SK-N-SH (cell line): ENCODE measurements at regions not wholly inside any gene's neighbourhood (a gene's known extent, or its start where the extent isn't known, plus 50 kb on each side); places are given as distances from the start of the nearest gene placed in this dataset.
"Not testable (repeated sequence)": the region's sequence is repeated elsewhere in the genome, so short reads cannot be mapped to it uniquely, and the experiment has no call there.

ENCODE experiments used
- CTCF ChIA-PET: fragments of 300-600, 350-600 bp; formaldehyde crosslinking; extraction: SDS; loops from one replicate; lab custom pipeline; 2021; lab: Yijun Ruan, JAX
- POLR2A ChIA-PET: fragments of 350-600 bp; sonication (Branson Sonifier 250); formaldehyde crosslinking; extraction: SDS; loops from one replicate; lab custom pipeline; 2020; ENCODE audit warnings: antibody characterized with exemption, inconsistent platforms; lab: Yijun Ruan, JAX
- DNase-seq: peaks from one replicate; pipeline ENCODE4 v3.0.0; 2012
- H2AFZ ChIP-seq: fragments of 200-600 bp; sonication (generic); 2 replicates; pipeline ENCODE4 v1.8.1; 2016; ENCODE audit warnings: antibody characterized with exemption, mild to moderate bottlenecking, low read depth
- H3F3A ChIP-seq: fragments of 200-600 bp; sonication (generic); replicated peaks from 2 replicates; pipeline ENCODE3; 2016; ENCODE audit warnings: antibody characterized with exemption, mild to moderate bottlenecking; ENCODE audit not compliant: insufficient read depth
- H3K27ac ChIP-seq, 2 experiments: fragments of 200-500 bp in 1 of 2; fragments of 200-600 bp in 1 of 2; sonication (Bioruptor generic) in 1 of 2; sonication (generic), shearing (Covaris generic) in 1 of 2; 2 replicates each; pipeline versions ENCODE4 v1.5.1 to v1.6.1; 2014 to 2016; ENCODE audit warnings: low read depth in 2 of 2, inconsistent platforms in 1 of 2, low read length in 1 of 2, mild to moderate bottlenecking in 1 of 2, mixed read lengths in 1 of 2
- H3K27me3 ChIP-seq: fragments of 200-600 bp; sonication (generic), shearing (Covaris generic); 2 replicates; pipeline ENCODE4 v1.6.1; 2016; ENCODE audit warnings: mixed run types; ENCODE audit not compliant: insufficient read depth
- H3K36me3 ChIP-seq, 2 experiments: fragments of 200-500 bp in 1 of 2; fragments of 200-600 bp in 1 of 2; sonication (Bioruptor generic) in 1 of 2; sonication (generic) in 1 of 2; replicated peaks in 1 of 2; 2 replicates each; pipeline versions ENCODE3 to v1.5.1; 2014 to 2016; ENCODE audit warnings: low read length in 1 of 2, mild to moderate bottlenecking in 1 of 2; ENCODE audit not compliant: insufficient read depth in 2 of 2, control insufficient read depth in 1 of 2
- H3K4me1 ChIP-seq, 2 experiments: fragments of 200-500 bp in 1 of 2; fragments of 200-600 bp in 1 of 2; sonication (Bioruptor generic) in 1 of 2; sonication (generic), shearing (Covaris generic) in 1 of 2; 2 replicates each; pipeline versions ENCODE4 v1.5.1 to v1.6.1; 2014 to 2016; ENCODE audit warnings: low read depth in 1 of 2, low read length in 1 of 2, mixed run types in 1 of 2; ENCODE audit not compliant: insufficient read depth in 2 of 2, control insufficient read depth in 1 of 2
- H3K4me2 ChIP-seq: fragments of 200-600 bp; sonication (generic), shearing (Covaris generic); 2 replicates; pipeline ENCODE4 v1.6.1; 2017; ENCODE audit warnings: mixed run types
- H3K4me3 ChIP-seq, 2 experiments: fragments of 200-500 bp in 1 of 2; fragments of 200-600 bp in 1 of 2; sonication (Bioruptor generic) in 1 of 2; sonication (generic), shearing (Covaris generic) in 1 of 2; 2 replicates each; pipeline versions ENCODE4 v1.5.1 to v1.8.1; 2014 to 2016; ENCODE audit warnings: low read depth in 2 of 2, inconsistent platforms in 1 of 2, low read length in 1 of 2, mild to moderate bottlenecking in 1 of 2, mixed read lengths in 1 of 2, moderate library complexity in 1 of 2
- H3K79me2 ChIP-seq: fragments of 200-600 bp; sonication (generic); 2 replicates; pipeline ENCODE4 v1.8.1; 2017; ENCODE audit warnings: mild to moderate bottlenecking; ENCODE audit not compliant: insufficient read depth
- H3K9ac ChIP-seq: fragments of 200-600 bp; sonication (generic); 2 replicates; pipeline ENCODE4 v1.6.1; 2017; ENCODE audit warnings: mixed run types
- H3K9me2 ChIP-seq: fragments of 200-600 bp; sonication (generic); 2 replicates; pipeline ENCODE4 v1.6.1; 2017; ENCODE audit warnings: mixed run types
- H3K9me3 ChIP-seq: fragments of 200-600 bp; sonication (generic); 2 replicates; pipeline ENCODE4 v1.6.1; 2017; ENCODE audit warnings: mixed run types, mild to moderate bottlenecking, moderate library complexity
- H4K20me1 ChIP-seq: fragments of 200-600 bp; sonication (generic); 2 replicates; pipeline ENCODE4 v1.6.1; 2017; ENCODE audit warnings: mild to moderate bottlenecking, mixed run types; ENCODE audit not compliant: insufficient read depth
- EP300 ChIP-seq, 2 experiments: IDR thresholded peaks; 2 replicates each; pipeline versions ENCODE4 v1.4.0 to v1.6.1; 2012; ENCODE audit warnings: borderline replicate concordance in 1 of 2, low read depth in 1 of 2, low read length in 1 of 2
- FOXJ3 ChIP-seq: sonication (generic); formaldehyde crosslinking; IDR thresholded peaks from 2 replicates; pipeline ENCODE4 v1.5.1; 2020; ENCODE audit warnings: mild to moderate bottlenecking, missing genetic modification reagents
- FOXM1 ChIP-seq: IDR thresholded peaks from 2 replicates; pipeline ENCODE4 v1.4.0; 2012; ENCODE audit warnings: low read depth, mild to moderate bottlenecking
- GABPA ChIP-seq: IDR thresholded peaks from 2 replicates; pipeline ENCODE4 v1.4.0; 2012; ENCODE audit warnings: low read depth, mild to moderate bottlenecking
- JUND ChIP-seq: IDR thresholded peaks from 2 replicates; pipeline ENCODE4 v1.4.0; 2012
- MAX ChIP-seq: IDR thresholded peaks from 2 replicates; pipeline ENCODE4 v1.4.0; 2012; ENCODE audit warnings: low read depth
- MXI1 ChIP-seq: IDR thresholded peaks from 2 replicates; pipeline ENCODE4 v1.6.1; 2012; ENCODE audit warnings: mild to moderate bottlenecking, low read depth, low read length, improper control_type of control experiment
- NRF1 ChIP-seq: IDR thresholded peaks from 2 replicates; pipeline ENCODE4 v1.6.1; 2012; ENCODE audit warnings: low read depth, mild to moderate bottlenecking, low read length
- POLR2AphosphoS5 ChIP-seq: IDR thresholded peaks from 2 replicates; pipeline ENCODE4 v1.6.1; 2012; ENCODE audit warnings: low read depth, low read length
- RAD21 ChIP-seq: IDR thresholded peaks from 2 replicates; pipeline ENCODE4 v1.6.1; 2012; ENCODE audit warnings: mild to moderate bottlenecking, low read length
- RXRA ChIP-seq: IDR thresholded peaks from 2 replicates; pipeline ENCODE4 v1.4.0; 2012; ENCODE audit warnings: low read depth, mild to moderate bottlenecking, borderline replicate concordance
- SIN3A ChIP-seq: IDR thresholded peaks from 2 replicates; pipeline ENCODE4 v1.6.1; 2012; ENCODE audit warnings: low read depth, mild to moderate bottlenecking, low read length, moderate library complexity, borderline replicate concordance
- USF1 ChIP-seq: IDR thresholded peaks from 2 replicates; pipeline ENCODE4 v1.4.0; 2012; ENCODE audit warnings: low read depth, borderline replicate concordance
- USF2 ChIP-seq: fragments of 150-350 bp; IDR thresholded peaks from 2 replicates; pipeline ENCODE4 v1.6.1; 2017; ENCODE audit warnings: antibody characterized with exemption, low read length, low read depth, borderline replicate concordance
- WGBS: methylation state at CpG from one replicate; pipeline ENCODE4 v1.1.6; 2017; ENCODE audit warnings: low lambda C conversion rate; 5-methylcytosine and 5-hydroxymethylcytosine counted together

- TF ChIP-seq MAX = no peak
- TF ChIP-seq SIN3A = no peak
- no peak for TF ChIP-seq FOXM1
These were observed 311.4 kb downstream of the PDCD6IP start (continued) for GRCh38 chr3:34109846-34110245.

- H3K4me2 ChIP-seq = no peak overlapping the region
- POLR2A ChIA-PET = no interaction called here
- H3K27ac ChIP-seq = no peak overlapping the region
- no peak overlapping the region for H3K4me3 ChIP-seq
- no peak overlapping the region for H2AFZ ChIP-seq
- no peaks in the 10 kb centered on the region for H4K20me1 ChIP-seq
- WGBS = 41% methylated on average over 4 of the region's 4 CpGs
- CTCF ChIA-PET = no interaction called here
- H3K9me3 ChIP-seq = no peaks in the 10 kb centered on the region
- no peaks in the 10 kb centered on the region; a peak in 1 of 4 replicates for H3K4me1 ChIP-seq
- H3K9ac ChIP-seq = no peak overlapping the region
- DNase-seq = no peak
- no peaks in the 10 kb centered on the region for H3K79me2 ChIP-seq
- no peak for TF ChIP-seq JUND
- no peak for TF ChIP-seq NRF1
- no peak for TF ChIP-seq EP300 (IDR thresholded peaks at IDR 0.05; ENCODE audit: borderline replicate concordance in 1 of 2, low read depth in 1 of 2, low read length in 1 of 2)
- TF ChIP-seq RAD21 = no peak
- TF ChIP-seq RXRA = no peak
- no peak for TF ChIP-seq GABPA
- no peak for TF ChIP-seq MXI1
- TF ChIP-seq POLR2AphosphoS5 = no peak
- TF ChIP-seq USF1 = no peak
- no peak for TF ChIP-seq MAX
- no peak for TF ChIP-seq FOXJ3 (CRISPR knock-in tag)
- TF ChIP-seq USF2 = no peak
- no peaks in the 10 kb centered on the region for H3K36me3 ChIP-seq
- H3F3A ChIP-seq = no peaks in the 10 kb centered on the region
- no peaks in the 10 kb centered on the region for H3K9me2 ChIP-seq
- H3K27me3 ChIP-seq = no peaks in the 10 kb centered on the region
These were observed 312.9 kb downstream of the PDCD6IP start for GRCh38 chr3:34111361-34111760.

- POLR2A ChIA-PET, H3K36me3 ChIP-seq, DNase-seq, H3K9me3 ChIP-seq, H3K9me2 ChIP-seq, H3K9ac ChIP-seq, H3K4me2 ChIP-seq, H3K4me3 ChIP-seq, H3F3A ChIP-seq, H3K27ac ChIP-seq, H3K4me1 ChIP-seq, CTCF ChIA-PET, H3K79me2 ChIP-seq, H3K27me3 ChIP-seq, H4K20me1 ChIP-seq, H2AFZ ChIP-seq: not testable (repeated sequence)
- 56% methylated on average over 15 of the region's 15 CpGs for WGBS
These were observed 313.8 kb downstream of the PDCD6IP start for GRCh38 chr3:34112261-34112660.
